DLD1 (cell line): ENCODE measurements at regions not wholly inside any gene's neighbourhood (a gene's known extent, or its start where the extent isn't known, plus 50 kb on each side); places are given as distances from the start of the nearest gene placed in this dataset.

Experiments
- in situ Hi-C: cut with HindIII; loops from 2 replicates; pipeline ENCODE4 v1.10.0; 2017; ENCODE audit warnings: low sequenced_read_pairs

DNA sequence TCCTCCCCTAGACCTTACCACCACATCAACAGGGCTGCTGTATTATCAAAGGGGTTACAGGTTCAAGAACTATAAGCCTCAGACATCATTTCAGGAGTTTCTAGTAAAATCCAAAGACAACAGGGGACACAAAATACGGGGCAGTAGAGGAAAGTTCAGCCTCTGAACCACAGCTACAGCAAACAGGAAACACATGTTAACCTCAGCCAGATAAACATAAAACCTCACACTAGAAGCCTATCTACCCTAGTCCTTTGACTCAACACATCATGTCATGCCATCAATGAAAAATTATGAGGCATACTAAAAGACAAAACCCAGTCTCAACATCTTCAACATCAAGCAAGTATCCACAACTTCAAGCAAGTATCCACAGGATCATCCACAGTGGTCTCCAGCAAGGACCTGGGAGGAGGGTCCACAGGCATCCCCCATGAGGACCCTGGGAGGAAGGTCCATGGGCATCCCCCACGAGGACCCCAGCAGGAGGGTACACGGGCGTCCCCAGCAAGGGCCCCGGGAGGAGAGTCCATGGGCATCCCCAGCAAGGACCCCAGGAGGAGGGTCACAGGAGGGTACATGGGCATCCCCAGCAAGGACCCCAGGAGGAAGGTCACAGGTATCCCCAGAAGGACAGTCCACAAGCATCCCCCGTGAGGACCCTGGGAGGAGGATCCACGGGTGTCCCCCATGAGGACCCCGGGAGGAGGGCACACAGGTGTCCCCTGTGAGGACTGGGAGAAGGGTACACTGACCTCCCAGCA, 440.0 kb downstream of the MATN1 start:
- in situ Hi-C loops, result no loop called here

DNA sequence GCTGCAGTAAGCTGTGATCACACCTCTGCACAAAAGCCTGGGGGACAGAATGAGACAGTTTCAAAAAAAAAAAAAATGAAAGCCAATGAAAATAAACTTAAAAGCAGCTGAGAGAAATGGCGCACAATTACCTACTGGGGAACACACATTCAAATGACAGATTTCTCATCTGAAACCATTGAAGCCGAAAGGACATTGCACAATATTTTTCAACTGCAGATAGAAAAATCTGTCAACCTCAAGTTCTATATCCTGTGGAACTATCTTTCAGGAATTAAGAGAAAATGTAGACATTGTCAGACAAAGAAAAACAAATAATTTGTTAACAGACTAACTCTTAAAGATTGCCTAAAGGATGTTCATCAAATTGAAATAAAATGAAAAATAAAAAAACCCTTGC, 442.8 kb downstream of the MATN1 start:
- in situ Hi-C loops, result no loop called here

DNA sequence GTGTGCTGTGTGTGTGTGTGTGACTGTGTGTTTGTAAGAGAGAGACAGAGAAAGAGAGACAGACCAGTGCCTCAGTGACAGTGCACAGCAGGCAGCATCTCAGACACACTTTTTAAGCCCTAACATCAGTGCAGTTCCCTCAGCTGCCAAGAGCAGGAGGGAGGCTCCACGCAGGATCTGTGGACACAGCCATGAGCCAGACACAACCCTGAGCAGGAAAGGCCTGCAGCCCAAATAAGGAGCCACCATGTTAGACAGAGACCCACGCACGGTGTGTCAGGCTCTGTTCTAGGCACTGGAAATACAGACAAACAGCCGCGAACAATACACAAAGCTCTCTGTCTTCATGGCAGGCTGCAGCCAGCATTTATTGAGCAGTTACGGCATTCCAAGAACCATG, 445.5 kb downstream of the MATN1 start:
- in situ Hi-C loops, result no loop called here

DNA sequence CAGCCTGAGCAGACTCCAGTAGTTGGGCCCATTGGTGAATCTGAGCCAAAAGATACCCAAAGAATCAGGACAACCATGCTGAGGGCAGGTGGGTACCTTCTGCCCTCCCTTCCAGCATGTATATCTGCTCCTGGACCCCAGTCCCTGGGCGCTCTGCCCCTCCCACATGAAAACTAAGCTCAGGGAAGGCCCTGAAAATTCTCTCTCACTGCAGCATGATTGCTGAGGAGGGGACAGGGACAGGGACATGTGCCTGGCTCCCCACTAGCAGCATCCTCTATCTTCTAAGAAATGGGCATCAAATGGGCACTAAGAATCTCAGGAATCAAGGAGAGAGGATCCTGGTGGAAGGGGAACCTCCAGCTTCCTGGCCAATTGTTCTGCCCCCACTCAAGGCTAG, 446.0 kb downstream of the MATN1 start:
- in situ Hi-C loops, result no loop called here

DNA sequence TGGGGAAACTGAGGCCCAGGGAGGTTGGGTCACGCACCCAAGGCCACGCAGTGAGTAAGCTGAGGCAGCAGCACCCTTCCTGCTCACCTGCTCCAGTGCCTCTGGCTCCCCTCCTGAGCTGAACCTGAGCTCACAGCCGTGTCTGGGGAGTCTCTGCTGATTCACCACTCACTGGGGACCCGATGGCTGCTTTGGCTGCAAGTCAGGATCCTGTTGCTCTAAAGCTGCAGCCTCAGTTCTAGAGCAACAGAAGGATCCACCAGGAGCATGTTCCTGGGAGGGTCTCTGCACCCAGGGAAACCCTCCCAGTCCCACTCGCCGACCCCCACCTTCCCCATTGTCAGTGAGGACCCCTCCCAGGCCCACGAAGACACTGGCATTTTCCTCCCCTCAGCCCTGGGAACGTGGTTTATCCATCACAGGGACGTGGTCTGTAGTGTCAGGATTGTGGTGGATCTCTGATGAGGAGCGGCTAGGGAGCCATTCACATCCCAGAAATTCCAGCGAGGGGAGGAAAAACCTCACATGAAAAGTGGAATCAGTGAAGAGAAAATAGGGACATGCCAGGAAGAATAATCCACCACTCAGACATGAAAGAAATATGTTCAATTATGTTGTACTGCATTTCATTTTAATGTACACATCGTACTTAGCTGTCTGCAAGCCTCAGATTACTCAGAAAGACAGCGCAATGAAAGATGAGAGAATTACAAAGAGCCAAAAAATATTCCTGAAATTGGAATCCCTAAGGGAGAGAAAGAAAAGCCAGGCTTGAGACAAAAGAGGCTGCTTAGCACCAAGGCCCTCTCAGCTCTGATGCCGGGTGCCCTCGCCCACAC, 447.2 kb downstream of the MATN1 start:
- in situ Hi-C loops, result no loop called here

DNA sequence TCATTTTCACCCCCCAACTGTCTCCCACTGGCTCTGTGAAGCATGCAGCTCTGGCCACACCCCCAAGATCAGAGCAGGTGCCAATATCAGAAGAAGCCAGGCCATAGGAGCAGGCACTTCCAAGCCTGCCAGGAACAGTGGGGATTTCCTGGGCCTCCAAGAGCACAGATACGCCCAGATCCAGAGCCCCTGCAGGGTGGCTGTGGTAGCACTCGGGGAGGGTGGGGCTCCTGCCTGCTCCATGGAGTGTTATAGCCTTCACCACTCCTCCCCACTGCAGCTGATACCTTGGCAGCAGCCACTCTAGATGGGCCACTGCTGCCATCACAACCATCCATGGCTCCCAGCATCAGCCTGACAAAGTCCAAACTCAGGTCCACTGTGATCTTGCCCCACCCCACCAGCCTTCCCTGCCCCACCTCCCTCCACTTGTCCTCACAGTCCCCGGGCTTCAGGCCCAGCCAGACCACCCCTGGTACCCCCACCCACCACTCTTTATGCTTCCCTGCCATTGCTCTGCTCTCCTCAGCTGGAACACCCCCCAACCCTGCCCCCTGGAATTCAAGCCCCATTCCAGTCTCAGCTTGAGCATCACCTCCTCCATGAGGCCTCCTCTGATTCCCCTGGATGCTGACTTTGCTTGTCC, 448.3 kb downstream of the MATN1 start:
- in situ Hi-C loops, result no loop called here

DNA sequence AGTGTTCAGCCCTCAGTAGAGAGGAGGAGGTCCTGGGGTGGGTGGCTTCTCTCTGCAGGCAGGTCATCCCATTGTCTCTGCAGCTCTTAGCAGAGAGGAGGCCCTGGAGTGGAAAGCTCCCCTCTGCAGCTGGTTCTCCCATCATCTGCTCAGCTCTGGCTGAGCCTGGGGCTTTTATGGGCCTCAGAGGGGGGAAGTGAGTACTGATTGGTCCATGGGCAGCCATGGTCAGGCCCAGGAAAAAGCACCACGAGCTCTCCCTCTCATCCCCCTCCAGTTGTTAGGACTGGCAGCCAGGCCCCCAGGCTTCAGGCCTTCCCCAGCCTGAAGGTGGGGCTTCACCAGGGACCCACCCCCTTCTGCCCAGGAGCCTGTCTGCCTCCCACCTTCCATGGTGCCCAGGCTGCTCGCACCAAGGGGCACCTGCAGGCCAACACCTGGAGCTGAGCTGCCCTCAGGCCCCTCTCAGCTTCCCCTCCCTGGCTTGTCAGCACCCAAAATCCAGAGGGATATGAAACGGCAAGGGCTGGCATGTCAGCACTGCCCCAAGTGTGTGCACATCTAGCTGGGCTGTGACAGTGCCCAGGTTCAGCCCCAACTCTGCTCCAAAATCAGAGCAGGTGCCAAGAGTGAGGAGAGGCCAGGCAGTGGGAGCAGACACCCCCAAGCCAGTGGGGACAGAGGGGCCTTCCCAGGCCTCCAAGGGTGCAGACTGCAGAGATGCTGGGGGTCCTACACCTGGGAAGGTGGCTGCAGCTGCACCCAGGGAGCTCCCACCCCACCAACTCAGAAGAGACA, 449.0 kb downstream of the MATN1 start:
- in situ Hi-C loops, result no loop called here

DNA sequence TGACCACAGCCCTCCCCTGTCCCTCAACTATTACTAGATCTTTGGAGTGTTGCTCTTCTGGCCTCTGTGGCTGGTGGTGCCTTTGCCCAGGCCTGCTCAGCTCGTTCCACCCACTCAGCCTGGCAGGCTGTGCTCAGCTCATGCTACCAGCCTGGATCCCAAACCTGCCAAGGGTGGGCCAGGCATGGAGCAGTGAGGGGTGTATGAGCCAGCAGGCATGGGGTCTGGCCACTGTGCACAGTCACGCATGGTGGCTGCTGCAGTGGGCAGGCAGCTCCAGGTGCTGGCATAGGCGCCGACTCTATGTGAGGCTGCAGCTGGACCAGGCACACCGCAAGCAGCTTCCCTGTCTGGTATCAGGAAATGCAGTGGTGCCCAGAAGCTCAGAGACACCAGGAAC, 449.9 kb downstream of the MATN1 start:
- in situ Hi-C loops, result no loop called here

DNA sequence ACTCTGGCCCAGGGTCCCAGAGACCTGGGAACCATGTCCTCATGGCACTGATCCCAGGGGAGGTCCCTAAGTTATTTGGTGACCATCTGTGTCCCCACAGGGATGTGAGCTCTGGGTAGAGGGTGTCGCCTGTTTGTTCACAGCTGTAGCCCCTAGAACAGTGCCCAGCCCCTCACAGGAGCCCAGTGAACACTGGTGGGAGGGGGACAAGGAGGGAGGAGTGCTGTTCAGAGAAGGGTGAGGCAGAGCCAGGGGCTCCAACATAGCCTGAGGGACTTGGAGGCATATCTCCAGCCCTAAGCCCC, 450.4 kb downstream of the MATN1 start:
- in situ Hi-C loops, result no loop called here

DNA sequence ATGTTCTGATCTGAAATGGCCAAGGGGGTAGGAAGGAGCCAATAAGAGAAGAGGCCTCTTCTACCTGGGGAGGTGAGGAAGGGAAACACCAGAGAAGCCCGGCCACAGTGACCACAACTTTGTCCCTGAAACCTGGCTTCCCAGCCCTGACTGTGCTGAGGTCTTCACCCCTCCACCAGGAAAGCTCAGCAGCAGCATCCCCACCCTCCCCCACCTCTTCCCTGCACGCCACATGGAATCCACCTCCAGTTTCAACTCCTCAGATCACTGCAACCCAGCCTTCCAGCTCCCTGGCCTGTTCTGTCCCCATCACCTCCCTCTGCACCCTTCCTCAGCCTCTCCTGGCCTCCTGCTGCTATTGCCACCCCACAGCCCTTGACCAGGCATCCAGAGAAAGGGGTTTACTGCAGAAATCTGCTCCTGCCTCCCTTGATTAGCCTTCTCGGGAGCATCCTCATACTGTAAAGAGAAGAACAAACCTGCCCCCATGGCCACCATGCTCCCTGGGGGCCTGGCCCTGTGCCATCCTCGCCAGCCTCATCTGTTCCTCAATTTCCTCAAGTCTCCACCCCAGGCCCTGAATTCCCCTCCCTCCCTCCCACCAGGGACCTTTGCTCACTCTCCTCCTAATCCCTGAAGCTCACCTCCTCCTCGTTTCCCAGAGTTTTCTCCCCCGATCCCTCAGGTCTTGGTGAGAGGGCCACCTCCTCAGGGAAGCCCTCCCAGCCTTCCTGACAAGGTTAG, 450.9 kb downstream of the MATN1 start:
- in situ Hi-C loops, result no loop called here

DNA sequence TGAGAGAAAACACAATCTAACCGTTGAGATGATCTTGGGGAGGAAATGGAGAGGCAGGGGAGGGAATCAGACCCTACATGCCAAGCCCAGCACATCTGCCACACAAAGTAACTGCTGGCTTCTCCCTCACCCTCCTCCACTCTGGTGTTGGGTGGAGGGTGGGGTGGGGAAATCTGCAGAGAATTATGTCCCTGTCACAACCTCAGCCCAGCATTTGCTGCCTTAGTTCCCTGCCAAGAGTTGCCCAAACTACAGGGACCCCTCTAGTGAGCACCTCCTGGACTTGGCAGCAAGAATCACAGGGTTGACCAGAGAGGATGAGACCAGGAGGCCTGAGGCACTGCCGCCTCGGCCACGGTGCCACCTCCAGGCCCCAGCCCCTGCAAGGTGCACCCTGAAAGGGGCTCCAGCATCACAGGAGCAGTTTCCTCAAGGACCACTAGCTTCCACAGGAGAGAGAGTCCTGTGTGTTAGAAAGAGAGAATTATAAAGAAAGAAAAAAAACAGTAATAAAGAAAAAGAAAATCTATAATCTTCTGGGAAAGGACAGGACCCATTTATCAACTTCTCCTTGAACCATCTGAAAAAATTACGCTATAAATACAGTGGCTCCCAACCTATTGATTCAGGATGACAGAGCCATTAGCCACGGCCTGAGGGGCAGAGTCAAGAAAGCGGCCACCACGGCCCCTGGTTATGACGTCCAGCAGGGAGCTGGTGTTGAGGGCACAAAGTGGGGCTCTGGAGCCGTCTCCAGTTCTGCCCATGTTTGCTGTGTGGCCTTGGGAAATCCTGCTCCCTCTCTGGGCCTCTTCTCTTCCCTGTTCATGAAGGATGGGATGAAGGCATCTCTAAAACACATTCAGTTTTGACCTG, 451.7 kb downstream of the MATN1 start:
- in situ Hi-C loops, result no loop called here

DNA sequence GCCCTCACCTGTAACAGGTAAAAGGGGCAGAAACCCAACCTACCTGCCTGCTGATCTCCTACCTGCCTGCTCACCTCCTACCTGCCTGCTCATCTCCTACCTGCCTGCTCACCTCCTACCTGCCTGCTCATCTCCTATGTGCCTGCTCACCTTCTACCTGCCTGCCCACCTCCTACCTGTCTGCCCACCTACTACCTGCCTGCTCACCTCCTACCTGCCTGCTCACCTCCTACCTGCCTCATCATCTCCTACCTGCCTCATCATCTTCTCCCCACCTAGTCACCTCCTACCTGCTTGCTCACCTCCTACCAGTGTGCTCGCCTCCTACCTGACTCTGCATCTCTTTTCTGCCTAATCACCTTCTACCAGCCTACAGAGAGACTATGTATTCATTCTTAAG, 452.9 kb downstream of the MATN1 start:
- in situ Hi-C loops, result no loop called here

DNA sequence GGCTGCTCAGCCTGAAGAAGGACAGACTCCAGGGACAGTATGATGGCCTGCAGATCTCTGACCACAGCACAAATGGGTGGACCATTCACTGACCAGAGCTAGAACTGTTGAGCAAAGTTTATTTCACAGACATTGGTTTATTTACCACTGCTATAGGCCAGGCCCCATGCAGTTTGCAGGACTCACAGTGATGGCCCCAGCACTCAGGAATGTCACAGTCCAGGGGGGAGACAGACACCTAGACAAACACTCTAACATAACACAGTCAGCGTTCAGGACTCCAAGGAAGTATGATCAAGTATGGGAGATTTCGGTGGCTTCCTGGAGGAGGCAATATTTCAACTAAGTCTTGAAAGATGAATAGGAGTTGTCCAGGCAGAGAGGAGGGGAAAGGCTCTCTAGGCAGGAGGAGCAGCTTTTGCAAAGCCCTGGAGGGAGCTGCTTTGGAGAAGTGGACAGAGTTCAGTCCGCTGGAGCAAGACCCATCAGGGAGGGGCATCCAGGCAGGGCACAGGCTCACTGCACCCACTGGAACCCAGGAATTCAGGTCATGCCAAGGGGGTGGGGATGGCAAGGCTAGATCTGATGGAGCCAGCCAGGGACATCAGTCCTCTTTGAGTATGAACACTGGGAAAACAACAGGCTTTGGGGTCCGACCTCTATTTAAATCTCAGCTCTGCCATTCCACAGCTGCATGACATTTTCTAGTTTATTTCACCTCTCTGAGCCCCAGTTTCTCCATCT, 454.3 kb downstream of the MATN1 start:
- in situ Hi-C loops, result no loop called here

DNA sequence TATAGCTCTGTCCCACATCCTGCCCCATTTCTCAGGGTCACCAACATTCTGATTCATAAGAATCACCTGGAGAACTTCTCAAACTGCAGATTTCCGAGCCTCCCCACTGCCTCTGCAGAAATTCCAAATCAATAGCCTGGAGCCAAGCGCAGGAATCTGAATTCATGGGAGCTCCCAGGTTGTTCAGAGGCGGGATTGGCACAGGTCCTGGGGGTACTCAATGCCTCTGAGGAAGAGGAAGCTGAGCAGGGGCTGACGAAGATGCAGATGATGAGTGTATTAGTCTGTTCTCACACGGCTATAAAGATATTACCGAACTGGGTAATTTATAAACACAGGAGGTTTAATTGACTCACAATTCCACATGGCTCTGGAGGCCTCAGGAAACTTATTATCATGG, 455.5 kb downstream of the MATN1 start:
- in situ Hi-C loops, result no loop called here

DNA sequence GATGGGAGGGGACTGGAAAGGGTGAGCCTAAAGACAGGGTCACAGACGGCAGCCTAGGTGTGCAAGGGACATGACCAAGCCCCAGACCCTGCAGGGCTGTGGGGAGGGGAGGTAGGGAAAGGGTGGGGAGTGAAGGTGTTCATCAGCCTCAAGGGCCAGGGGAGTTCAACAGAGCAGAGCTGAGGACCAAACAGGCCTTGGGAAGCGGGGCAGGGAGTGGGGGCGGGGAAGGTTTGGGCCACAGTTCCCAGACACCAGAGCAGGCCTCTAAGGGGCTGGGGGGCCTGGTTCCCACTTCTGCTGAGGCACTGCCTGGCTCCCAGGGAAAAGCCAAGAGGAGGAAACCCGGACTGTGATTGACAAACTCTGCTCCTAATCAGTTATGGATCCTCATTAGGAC, 456.3 kb downstream of the MATN1 start:
- in situ Hi-C loops, result no loop called here

DNA sequence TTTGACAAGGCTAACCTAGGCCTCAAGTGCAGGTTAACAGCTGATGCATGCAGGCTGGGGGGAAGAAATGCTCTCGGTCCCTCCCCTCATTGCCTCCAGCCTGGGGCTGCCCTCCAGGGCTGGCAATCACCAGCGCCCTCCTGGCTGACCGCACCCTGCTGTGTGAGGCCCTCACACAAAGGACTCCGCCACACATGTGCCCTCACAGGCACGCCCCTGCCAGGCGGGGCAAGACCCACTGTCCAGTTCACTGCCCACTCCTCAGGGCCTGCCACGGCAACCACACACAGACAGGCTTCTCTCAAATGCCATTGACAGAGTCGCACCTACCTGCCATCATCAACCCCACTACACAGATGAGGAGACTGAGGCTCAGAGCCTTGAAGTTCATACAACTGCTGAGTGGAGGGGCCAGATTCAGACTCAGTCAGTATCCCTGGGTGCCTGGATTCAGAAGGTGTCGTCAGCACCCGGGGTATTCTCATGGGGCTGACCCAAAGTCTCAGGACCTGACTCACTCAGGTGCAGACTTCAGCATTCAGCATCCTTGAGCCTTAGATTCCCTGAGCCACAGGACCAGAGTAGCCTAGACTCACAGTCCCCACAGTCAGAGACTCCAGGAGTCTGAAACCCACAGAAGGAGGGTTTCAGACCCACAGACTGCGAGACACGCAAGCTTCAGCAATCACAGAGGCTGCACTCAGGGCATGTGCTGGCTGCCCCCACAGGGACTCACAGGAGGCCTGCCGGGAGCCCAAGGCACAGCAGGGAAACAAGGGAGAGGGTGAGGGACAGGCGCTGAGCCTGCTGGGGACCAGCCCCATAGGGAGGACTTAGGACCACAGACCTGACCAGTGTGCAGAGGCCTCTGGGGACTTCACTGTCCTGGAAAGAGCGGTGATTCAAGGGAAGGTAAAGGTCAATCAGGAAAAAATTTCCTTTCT, 458.0 kb downstream of the MATN1 start:
- in situ Hi-C loops, result no loop called here

DNA sequence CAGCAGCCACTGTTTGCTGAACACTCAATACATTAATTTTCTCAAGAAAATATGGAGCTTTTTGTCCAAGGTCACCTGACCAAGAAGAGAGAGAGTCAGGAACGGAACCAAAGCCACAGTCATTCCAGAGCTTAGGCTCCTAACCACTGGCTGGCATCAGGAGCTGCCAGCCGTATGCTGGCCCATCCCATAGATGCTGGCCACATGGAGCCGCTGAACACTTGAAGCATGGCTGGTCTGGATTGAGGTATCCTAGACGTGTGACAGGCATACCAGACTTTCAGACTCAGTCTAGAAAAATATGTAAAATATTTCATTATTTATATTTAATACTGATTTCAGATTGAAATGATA, 458.7 kb downstream of the MATN1 start:
- in situ Hi-C loops, result no loop called here
